ENCODE measurements at regions not wholly inside any gene's neighbourhood (a gene's known extent, or its start where the extent isn't known, plus 50 kb on each side); places are given as distances from the start of the nearest gene placed in this dataset.

GRCh38 chr18:26657631-26658581 is 109.6 kb upstream of the KCTD1 start:
- Histone ChIP-seq H3K4me1 (peaks cover 22% of the 10 kb centered on the region), H3K27ac (peak overlapping the region; percentile 89), H3K9me3 (no peaks in the 10 kb centered on the region), H3K4me3 (peak overlapping the region; percentile 59 to 66), H3K27me3 (no peaks in the 10 kb centered on the region), H3K36me3 (no peaks in the 10 kb centered on the region)
- no peak for TF ChIP-seq POLR2AphosphoS5 (IDR thresholded peaks at IDR 0.05; ENCODE audit: insufficient read depth in 1 of 2, low read depth in 1 of 2)
- TF ChIP-seq, protein P1, sequence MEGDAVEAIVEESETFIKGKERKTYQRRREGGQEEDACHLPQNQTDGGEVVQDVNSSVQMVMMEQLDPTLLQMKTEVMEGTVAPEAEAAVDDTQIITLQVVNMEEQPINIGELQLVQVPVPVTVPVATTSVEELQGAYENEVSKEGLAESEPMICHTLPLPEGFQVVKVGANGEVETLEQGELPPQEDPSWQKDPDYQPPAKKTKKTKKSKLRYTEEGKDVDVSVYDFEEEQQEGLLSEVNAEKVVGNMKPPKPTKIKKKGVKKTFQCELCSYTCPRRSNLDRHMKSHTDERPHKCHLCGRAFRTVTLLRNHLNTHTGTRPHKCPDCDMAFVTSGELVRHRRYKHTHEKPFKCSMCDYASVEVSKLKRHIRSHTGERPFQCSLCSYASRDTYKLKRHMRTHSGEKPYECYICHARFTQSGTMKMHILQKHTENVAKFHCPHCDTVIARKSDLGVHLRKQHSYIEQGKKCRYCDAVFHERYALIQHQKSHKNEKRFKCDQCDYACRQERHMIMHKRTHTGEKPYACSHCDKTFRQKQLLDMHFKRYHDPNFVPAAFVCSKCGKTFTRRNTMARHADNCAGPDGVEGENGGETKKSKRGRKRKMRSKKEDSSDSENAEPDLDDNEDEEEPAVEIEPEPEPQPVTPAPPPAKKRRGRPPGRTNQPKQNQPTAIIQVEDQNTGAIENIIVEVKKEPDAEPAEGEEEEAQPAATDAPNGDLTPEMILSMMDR (IDR thresholded peaks at IDR 0.05): no peak
- intact Hi-C loops (cut with DNase I): loop anchor here (5.0 kb wide), 1 partner anchor 111 kb away; the partner anchor contains the start of gene KCTD1
- DNase-seq (ENCODE audit: extremely low spot score in 2 of 2): peak in 1 of 2 donors; percentile 52

GRCh38 chr18:26656944-26657536 is 108.7 kb upstream of the KCTD1 start:
- Histone ChIP-seq H3K27ac (peak overlapping the region; percentile 89), H3K9me3 (no peaks in the 10 kb centered on the region), H3K36me3 (no peaks in the 10 kb centered on the region), H3K4me3 (peak overlapping the region; percentile 59 to 66), H3K27me3 (no peaks in the 10 kb centered on the region), H3K4me1 (peaks cover 22% of the 10 kb centered on the region)
- TF ChIP-seq POLR2AphosphoS5 (IDR thresholded peaks at IDR 0.05; ENCODE audit: insufficient read depth in 1 of 2, low read depth in 1 of 2) (no peak), POLR2A (IDR thresholded peaks at IDR 0.05) (peak in 1 of 2 donors; percentile 5)
- DNase-seq (ENCODE audit: extremely low spot score in 2 of 2): no peak
- intact Hi-C loops (cut with DNase I): loop anchor here (5.0 kb wide), 1 partner anchor 110 kb away; the partner anchor contains the start of gene KCTD1

DNA sequence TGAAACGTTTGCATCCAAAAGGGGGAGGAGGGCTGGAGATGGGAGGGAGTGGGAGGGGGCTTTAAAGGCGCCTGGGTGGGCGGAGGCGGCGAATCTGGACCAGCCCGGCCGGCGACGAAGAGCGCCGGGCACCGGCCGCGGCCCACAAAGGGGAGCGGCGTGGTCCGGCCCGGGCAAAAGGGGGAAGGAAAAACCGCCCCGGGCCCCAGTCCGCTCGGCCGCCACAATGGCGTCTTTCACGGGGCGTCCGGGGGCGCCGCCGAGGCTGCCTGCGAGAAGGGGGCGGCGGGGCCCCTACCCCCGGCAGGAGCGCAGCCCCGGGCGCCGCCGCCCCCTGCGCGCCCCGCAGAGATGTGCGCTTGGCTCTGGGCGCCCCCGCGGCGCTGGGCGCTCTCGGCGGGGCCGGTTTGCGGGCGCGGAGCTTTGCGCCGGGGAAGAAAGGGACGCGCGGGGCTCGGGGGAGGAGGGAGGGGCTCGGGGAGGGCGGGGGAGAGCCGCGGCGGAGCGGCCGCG is 108.1 kb upstream of the KCTD1 start:
- no peaks in the 10 kb centered on the region for H3K36me3 ChIP-seq
- peaks cover 22% of the 10 kb centered on the region for H3K4me1 ChIP-seq
- intact Hi-C loops (cut with DNase I): loop anchor here (5.0 kb wide), 1 partner anchor 109 kb away; the partner anchor contains the start of gene KCTD1
- peak overlapping the region; percentile 59 to 66 for H3K4me3 ChIP-seq
- H3K27me3 ChIP-seq: no peaks in the 10 kb centered on the region
- no peak for DNase-seq (ENCODE audit: extremely low spot score in 2 of 2)
- TF ChIP-seq POLR2AphosphoS5 (IDR thresholded peaks at IDR 0.05; ENCODE audit: insufficient read depth in 1 of 2, low read depth in 1 of 2) (no peak), POLR2A (IDR thresholded peaks at IDR 0.05) (no peak)
- TF ChIP-seq, protein P1 (IDR thresholded peaks at IDR 0.05): no peak
- no peaks in the 10 kb centered on the region for H3K9me3 ChIP-seq
- H3K27ac ChIP-seq: peak overlapping the region; percentile 89

GRCh38 chr18:26655525-26656430 is 107.4 kb upstream of the KCTD1 start:
- H3K27ac ChIP-seq: peak overlapping the region; percentile 89
- H3K27me3 ChIP-seq: no peaks in the 10 kb centered on the region
- H3K36me3 ChIP-seq: no peaks in the 10 kb centered on the region
- H3K4me3 ChIP-seq: peak overlapping the region; percentile 59 to 66
- H3K4me1 ChIP-seq: peaks cover 22% of the 10 kb centered on the region
- H3K9me3 ChIP-seq: no peaks in the 10 kb centered on the region
- no peak for DNase-seq (ENCODE audit: extremely low spot score in 2 of 2)
- TF ChIP-seq POLR2A (IDR thresholded peaks at IDR 0.05) (no peak), POLR2AphosphoS5 (IDR thresholded peaks at IDR 0.05; ENCODE audit: insufficient read depth in 1 of 2, low read depth in 1 of 2) (peak in 1 of 2 donors; percentile 25)
- intact Hi-C loops (cut with DNase I): loop anchor here (5.0 kb wide), 1 partner anchor 108 kb away; the partner anchor contains the start of gene KCTD1

- no peaks in the 10 kb centered on the region for H3K36me3 ChIP-seq
- H3K4me1 ChIP-seq: peaks cover 22% of the 10 kb centered on the region
- H3K4me3 ChIP-seq: peak overlapping the region; percentile 59 to 66
- peak overlapping the region; percentile 89 for H3K27ac ChIP-seq
- no peaks in the 10 kb centered on the region for H3K27me3 ChIP-seq
- DNase-seq (ENCODE audit: extremely low spot score in 2 of 2): no peak
- TF ChIP-seq, protein P1 (IDR thresholded peaks at IDR 0.05): no peak
- no peak for TF ChIP-seq POLR2A (IDR thresholded peaks at IDR 0.05)
- TF ChIP-seq POLR2AphosphoS5 (IDR thresholded peaks at IDR 0.05; ENCODE audit: insufficient read depth in 1 of 2, low read depth in 1 of 2): no peak
- H3K9me3 ChIP-seq: no peaks in the 10 kb centered on the region
- intact Hi-C loops (cut with DNase I): loop anchor here (5.0 kb wide), 2 partner anchors 108 to 273 kb away; partner anchors contain the start of gene KCTD1
Observed at GRCh38 chr18:26654616-26655524, 106.5 kb upstream of the KCTD1 start.
